GM12878 (cell line): ENCODE measurements at regions not wholly inside any gene's neighbourhood (a gene's known extent, or its start where the extent isn't known, plus 50 kb on each side); places are given as distances from the start of the nearest gene placed in this dataset.

ENCODE experiments used
- ATAC-seq: fragments of 200-7000 bp; cut with Tn5 transposase; 3 replicates; pipeline ENCODE4 v1.9.1; 2020; ENCODE audit warnings: mild to moderate bottlenecking, moderate library complexity
- BruUV-seq: library from RNA; stranded (reverse); fragments of 400-500 nt; replicated peaks from 2 replicates; lab custom pipeline; 2021; lab: Mats Ljungman, UMichigan
- CTCF ChIA-PET: fragments of 300-600 bp; sonication (Branson Sonifier 250); formaldehyde crosslinking; extraction: SDS; loops from one replicate; lab custom pipeline; 2021; ENCODE audit warnings: inconsistent platforms; lab: Yijun Ruan, JAX
- POLR2A ChIA-PET: fragments of 350-600 bp; formaldehyde crosslinking; extraction: SDS; loops from one replicate; lab custom pipeline; 2021; ENCODE audit warnings: inconsistent platforms; lab: Charles Lee
- RAD21 ChIA-PET: fragments of 300-600 bp; sonication (Branson Sonifier 250); formaldehyde crosslinking; loops from one replicate; lab custom pipeline; 2023; ENCODE audit warnings: antibody characterized with exemption; ENCODE audit not compliant: unreplicated experiment; lab: Charles Lee
- SMC1A ChIA-PET: fragments of 300-600 bp; sonication (Branson Sonifier 250); formaldehyde crosslinking; loops from one replicate; lab custom pipeline; 2023; ENCODE audit not compliant: unreplicated experiment, uncharacterized antibody; lab: Charles Lee
- DNase-seq: peaks from one replicate; pipeline ENCODE4 v3.0.0-alpha.2; 2011; ENCODE audit warnings: low read depth, low spot score
- FAIRE-seq: peaks from 3 replicates; lab custom pipeline; 2011; peaks lifted over from hg19 to GRCh38; lab: Jason Lieb, UNC
- H2AFZ ChIP-seq: 2 replicates; pipeline ENCODE4 v1.6.0; 2011; ENCODE audit warnings: low read depth, low read length, control low read depth; ENCODE audit not compliant: control insufficient read depth
- H3K27ac ChIP-seq: 2 replicates; pipeline ENCODE4 v1.5.1; 2011; ENCODE audit warnings: control low read depth; ENCODE audit not compliant: control insufficient read depth, insufficient read depth
- H3K27me3 ChIP-seq, 2 experiments: replicated peaks in 1 of 2; 2 replicates each; pipeline versions ENCODE4 v1.6.0 to v1.6.1; 2011; ENCODE audit warnings: low read length in 1 of 2; ENCODE audit not compliant: control insufficient read depth in 2 of 2, insufficient read depth in 2 of 2
- H3K36me3 ChIP-seq, 2 experiments: 2 replicates each; pipeline ENCODE4 v1.5.1; 2011; ENCODE audit warnings: low read length in 1 of 2; ENCODE audit not compliant: control insufficient read depth in 2 of 2, insufficient read depth in 2 of 2
- H3K4me1 ChIP-seq: 2 replicates; pipeline ENCODE4 v1.6.1; 2011; ENCODE audit warnings: mild to moderate bottlenecking, low read length, moderate library complexity, mixed read lengths; ENCODE audit not compliant: control insufficient read depth, insufficient read depth
- H3K4me2 ChIP-seq: 2 replicates; pipeline ENCODE4 v1.6.0; 2011; ENCODE audit warnings: control low read depth; ENCODE audit not compliant: control insufficient read depth, insufficient read depth
- H3K4me3 ChIP-seq: fragments of 200-600 bp; sonication (generic); 2 replicates; pipeline ENCODE4 v1.5.1; 2016
- H3K79me2 ChIP-seq: 2 replicates; pipeline ENCODE4 v1.6.0; 2011; ENCODE audit warnings: low read length; ENCODE audit not compliant: control insufficient read depth, insufficient read depth
- H3K9ac ChIP-seq: 2 replicates; pipeline ENCODE4 v1.8.0; 2011; ENCODE audit warnings: low read length, control low read depth, mixed read lengths; ENCODE audit not compliant: control insufficient read depth, insufficient read depth
- H3K9me3 ChIP-seq: replicated peaks from 3 replicates; pipeline ENCODE4 v1.5.1; 2011; ENCODE audit warnings: mild to moderate bottlenecking, low read length; ENCODE audit not compliant: control insufficient read depth, insufficient read depth
- H4K20me1 ChIP-seq: 2 replicates; pipeline ENCODE4 v1.6.0; 2011; ENCODE audit not compliant: control insufficient read depth, insufficient read depth
- CBX3 ChIP-seq: fragments of 200-600 bp; sonication (generic); IDR thresholded peaks from 2 replicates; pipeline ENCODE4 v1.6.1; 2016; ENCODE audit warnings: low read depth, borderline replicate concordance
- KLF5 ChIP-seq: fragments of 450-650 bp; IDR thresholded peaks from 2 replicates; pipeline ENCODE4 v1.6.1; 2014; ENCODE audit warnings: mild to moderate bottlenecking; ENCODE audit not compliant: partially characterized antibody
- MYC ChIP-seq: IDR thresholded peaks from 2 replicates; pipeline ENCODE4 v1.6.1; 2011; ENCODE audit warnings: mild to moderate bottlenecking, low read length, moderate library complexity, inconsistent platforms; ENCODE audit not compliant: insufficient read depth, insufficient replicate concordance, insufficient read length, severe bottlenecking
- NFYB ChIP-seq: IDR thresholded peaks from 2 replicates; pipeline ENCODE4 v1.6.1; 2011; ENCODE audit warnings: low read depth, mild to moderate bottlenecking, low read length, improper control_type of control experiment, moderate library complexity; ENCODE audit not compliant: insufficient read depth
- RELB ChIP-seq: fragments of 450-650 bp; IDR thresholded peaks from 2 replicates; pipeline ENCODE4 v1.6.1; 2017; ENCODE audit warnings: low read depth, mild to moderate bottlenecking, moderate library complexity
- SMARCA5 ChIP-seq: fragments of 450-650 bp; IDR thresholded peaks from 2 replicates; pipeline ENCODE4 v1.6.1; 2017; ENCODE audit warnings: mild to moderate bottlenecking
- STAT1 ChIP-seq: fragments of 450-650 bp; conservative IDR thresholded peaks from 2 replicates; pipeline ENCODE4 v1.6.1; 2014; ENCODE audit warnings: antibody characterized with exemption, mild to moderate bottlenecking
- WGBS: methylation state at CpG from one replicate; pipeline ENCODE4 v1.1.6; 2016; ENCODE audit warnings: low lambda C conversion rate; ENCODE audit not compliant: insufficient replicate concordance, insufficient coverage; ENCODE audit errors: missing lambda C conversion rate; 5-methylcytosine and 5-hydroxymethylcytosine counted together
- in situ Hi-C: fragments of 300-500 bp; cut with MboI; formaldehyde crosslinking; loops from 9 replicates; pipeline ENCODE4 v1.14.3; 2018; ENCODE audit warnings: mixed read lengths
- intact Hi-C: fragments of 100-400 bp; cut with micrococcal nuclease; formaldehyde crosslinking; loops from one replicate; pipeline ENCODE4 v1.14.2; 2022; ENCODE audit not compliant: unreplicated experiment
- TF ChIP-seq, protein P1 (sequence below): IDR thresholded peaks from 2 replicates; pipeline ENCODE4 v1.6.1; 2011; ENCODE audit warnings: mild to moderate bottlenecking, low read depth, low read length, moderate library complexity; ENCODE audit not compliant: insufficient replicate concordance
- TF ChIP-seq, protein P2 (sequence below): fragments of 450-650 bp; formaldehyde crosslinking; IDR thresholded peaks from 2 replicates; pipeline ENCODE4 v1.4.0; 2020; ENCODE audit warnings: mild to moderate bottlenecking, moderate library complexity
- TF ChIP-seq, protein P3 (sequence below): fragments of 450-650 bp; IDR thresholded peaks from 2 replicates; pipeline ENCODE4 v1.6.1; 2014; ENCODE audit warnings: mild to moderate bottlenecking

DNA sequence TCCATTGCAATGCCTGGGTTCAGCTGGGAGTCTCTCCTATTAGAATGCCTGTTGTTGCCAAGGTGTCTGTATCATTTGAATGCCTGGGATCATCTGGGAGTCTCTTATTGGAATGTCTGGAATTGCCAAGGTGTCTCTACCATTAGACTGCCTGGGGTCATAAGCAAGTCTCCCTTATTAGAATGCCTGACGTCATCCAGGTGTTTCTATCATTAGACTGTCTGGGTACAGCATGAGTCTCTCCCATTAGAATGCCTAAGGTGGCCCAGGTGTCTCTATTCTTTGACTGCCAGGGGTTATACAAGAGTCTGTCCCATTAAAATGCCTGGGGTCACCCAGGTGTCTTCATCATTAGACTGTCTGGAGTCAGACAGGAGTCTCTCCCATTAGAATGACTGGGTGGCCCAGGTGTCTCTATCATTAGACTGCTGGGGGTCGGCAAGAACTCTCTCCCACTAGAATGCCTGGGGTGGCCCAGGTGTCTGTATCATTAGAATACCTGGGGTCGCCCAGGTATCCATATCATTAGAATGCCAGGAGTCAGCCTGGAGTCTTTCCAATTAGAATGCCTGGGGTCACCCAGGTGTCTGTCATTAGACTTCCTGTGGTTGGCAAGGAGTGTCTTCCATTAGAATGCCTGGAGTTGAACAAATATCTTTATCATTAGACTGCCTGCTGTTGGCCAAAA lies 2274.0 kb downstream of the TP53TG3F start:
- no TSS peak for BruUV-seq
- SMC1A ChIA-PET = no interaction called here
- POLR2A ChIA-PET = no interaction called here
- ATAC-seq (no peak), FAIRE-seq (no peak), DNase-seq (no peak)
- CTCF ChIA-PET = no interaction called here
- Histone ChIP-seq H3K27ac (no peak overlapping the region), H3K9ac (no peak overlapping the region), H4K20me1 (no peaks in the 10 kb centered on the region), H3K4me1 (no peaks in the 10 kb centered on the region), H3K4me2 (no peak overlapping the region), H3K9me3 (no peaks in the 10 kb centered on the region; the same call in 2 of the 3 replicates), H3K4me3 (no peak overlapping the region), H3K36me3 (no peaks in the 10 kb centered on the region), H2AFZ (no peak overlapping the region), H3K27me3 (no peaks in the 10 kb centered on the region)
- 0% methylated on average over 3 of the region's 3 CpGs for WGBS
- in situ Hi-C loops (no loop called here), intact Hi-C loops (no loop called here)
- RAD21 ChIA-PET = no interaction called here
- TF ChIP-seq, protein P1, sequence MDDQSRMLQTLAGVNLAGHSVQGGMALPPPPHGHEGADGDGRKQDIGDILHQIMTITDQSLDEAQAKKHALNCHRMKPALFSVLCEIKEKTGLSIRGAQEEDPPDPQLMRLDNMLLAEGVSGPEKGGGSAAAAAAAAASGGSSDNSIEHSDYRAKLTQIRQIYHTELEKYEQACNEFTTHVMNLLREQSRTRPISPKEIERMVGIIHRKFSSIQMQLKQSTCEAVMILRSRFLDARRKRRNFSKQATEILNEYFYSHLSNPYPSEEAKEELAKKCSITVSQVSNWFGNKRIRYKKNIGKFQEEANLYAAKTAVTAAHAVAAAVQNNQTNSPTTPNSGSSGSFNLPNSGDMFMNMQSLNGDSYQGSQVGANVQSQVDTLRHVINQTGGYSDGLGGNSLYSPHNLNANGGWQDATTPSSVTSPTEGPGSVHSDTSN = no peak
- TF ChIP-seq STAT1 (no peak), SMARCA5 (no peak), MYC (no peak), NFYB (no peak), RELB (no peak), KLF5 (no peak), CBX3 (no peak)
- TF ChIP-seq, protein P2, sequence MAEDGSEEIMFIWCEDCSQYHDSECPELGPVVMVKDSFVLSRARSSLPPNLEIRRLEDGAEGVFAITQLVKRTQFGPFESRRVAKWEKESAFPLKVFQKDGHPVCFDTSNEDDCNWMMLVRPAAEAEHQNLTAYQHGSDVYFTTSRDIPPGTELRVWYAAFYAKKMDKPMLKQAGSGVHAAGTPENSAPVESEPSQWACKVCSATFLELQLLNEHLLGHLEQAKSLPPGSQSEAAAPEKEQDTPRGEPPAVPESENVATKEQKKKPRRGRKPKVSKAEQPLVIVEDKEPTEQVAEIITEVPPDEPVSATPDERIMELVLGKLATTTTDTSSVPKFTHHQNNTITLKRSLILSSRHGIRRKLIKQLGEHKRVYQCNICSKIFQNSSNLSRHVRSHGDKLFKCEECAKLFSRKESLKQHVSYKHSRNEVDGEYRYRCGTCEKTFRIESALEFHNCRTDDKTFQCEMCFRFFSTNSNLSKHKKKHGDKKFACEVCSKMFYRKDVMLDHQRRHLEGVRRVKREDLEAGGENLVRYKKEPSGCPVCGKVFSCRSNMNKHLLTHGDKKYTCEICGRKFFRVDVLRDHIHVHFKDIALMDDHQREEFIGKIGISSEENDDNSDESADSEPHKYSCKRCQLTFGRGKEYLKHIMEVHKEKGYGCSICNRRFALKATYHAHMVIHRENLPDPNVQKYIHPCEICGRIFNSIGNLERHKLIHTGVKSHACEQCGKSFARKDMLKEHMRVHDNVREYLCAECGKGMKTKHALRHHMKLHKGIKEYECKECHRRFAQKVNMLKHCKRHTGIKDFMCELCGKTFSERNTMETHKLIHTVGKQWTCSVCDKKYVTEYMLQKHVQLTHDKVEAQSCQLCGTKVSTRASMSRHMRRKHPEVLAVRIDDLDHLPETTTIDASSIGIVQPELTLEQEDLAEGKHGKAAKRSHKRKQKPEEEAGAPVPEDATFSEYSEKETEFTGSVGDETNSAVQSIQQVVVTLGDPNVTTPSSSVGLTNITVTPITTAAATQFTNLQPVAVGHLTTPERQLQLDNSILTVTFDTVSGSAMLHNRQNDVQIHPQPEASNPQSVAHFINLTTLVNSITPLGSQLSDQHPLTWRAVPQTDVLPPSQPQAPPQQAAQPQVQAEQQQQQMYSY = no peak
- TF ChIP-seq, protein P3, sequence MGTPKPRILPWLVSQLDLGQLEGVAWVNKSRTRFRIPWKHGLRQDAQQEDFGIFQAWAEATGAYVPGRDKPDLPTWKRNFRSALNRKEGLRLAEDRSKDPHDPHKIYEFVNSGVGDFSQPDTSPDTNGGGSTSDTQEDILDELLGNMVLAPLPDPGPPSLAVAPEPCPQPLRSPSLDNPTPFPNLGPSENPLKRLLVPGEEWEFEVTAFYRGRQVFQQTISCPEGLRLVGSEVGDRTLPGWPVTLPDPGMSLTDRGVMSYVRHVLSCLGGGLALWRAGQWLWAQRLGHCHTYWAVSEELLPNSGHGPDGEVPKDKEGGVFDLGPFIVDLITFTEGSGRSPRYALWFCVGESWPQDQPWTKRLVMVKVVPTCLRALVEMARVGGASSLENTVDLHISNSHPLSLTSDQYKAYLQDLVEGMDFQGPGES = no peak
- TF ChIP-seq, all 136 proteins: peak for 0
- no peaks in the 10 kb centered on the region for H3K79me2 ChIP-seq
